SK-N-SH (cell line): ENCODE measurements at regions not wholly inside any gene's neighbourhood (a gene's known extent, or its start where the extent isn't known, plus 50 kb on each side); places are given as distances from the start of the nearest gene placed in this dataset.
A peak's percentile ranks its signal among the peaks of the same experiment; 100 is the strongest.

Source experiments
- CTCF ChIA-PET: fragments of 300-600, 350-600 bp; formaldehyde crosslinking; extraction: SDS; loops from one replicate; lab custom pipeline; 2021; lab: Yijun Ruan, JAX
- POLR2A ChIA-PET: fragments of 350-600 bp; sonication (Branson Sonifier 250); formaldehyde crosslinking; extraction: SDS; loops from one replicate; lab custom pipeline; 2020; ENCODE audit warnings: antibody characterized with exemption, inconsistent platforms; lab: Yijun Ruan, JAX
- DNase-seq: peaks from one replicate; pipeline ENCODE4 v3.0.0; 2012
- H2AFZ ChIP-seq: fragments of 200-600 bp; sonication (generic); 2 replicates; pipeline ENCODE4 v1.8.1; 2016; ENCODE audit warnings: antibody characterized with exemption, mild to moderate bottlenecking, low read depth
- H3F3A ChIP-seq: fragments of 200-600 bp; sonication (generic); replicated peaks from 2 replicates; pipeline ENCODE3; 2016; ENCODE audit warnings: antibody characterized with exemption, mild to moderate bottlenecking; ENCODE audit not compliant: insufficient read depth
- H3K27ac ChIP-seq, 2 experiments: fragments of 200-500 bp in 1 of 2; fragments of 200-600 bp in 1 of 2; sonication (Bioruptor generic) in 1 of 2; sonication (generic), shearing (Covaris generic) in 1 of 2; 2 replicates each; pipeline versions ENCODE4 v1.5.1 to v1.6.1; 2014 to 2016; ENCODE audit warnings: low read depth in 2 of 2, inconsistent platforms in 1 of 2, low read length in 1 of 2, mild to moderate bottlenecking in 1 of 2, mixed read lengths in 1 of 2
- H3K27me3 ChIP-seq: fragments of 200-600 bp; sonication (generic), shearing (Covaris generic); 2 replicates; pipeline ENCODE4 v1.6.1; 2016; ENCODE audit warnings: mixed run types; ENCODE audit not compliant: insufficient read depth
- H3K36me3 ChIP-seq, 2 experiments: fragments of 200-500 bp in 1 of 2; fragments of 200-600 bp in 1 of 2; sonication (Bioruptor generic) in 1 of 2; sonication (generic) in 1 of 2; replicated peaks in 1 of 2; 2 replicates each; pipeline versions ENCODE3 to v1.5.1; 2014 to 2016; ENCODE audit warnings: low read length in 1 of 2, mild to moderate bottlenecking in 1 of 2; ENCODE audit not compliant: insufficient read depth in 2 of 2, control insufficient read depth in 1 of 2
- H3K4me1 ChIP-seq, 2 experiments: fragments of 200-500 bp in 1 of 2; fragments of 200-600 bp in 1 of 2; sonication (Bioruptor generic) in 1 of 2; sonication (generic), shearing (Covaris generic) in 1 of 2; 2 replicates each; pipeline versions ENCODE4 v1.5.1 to v1.6.1; 2014 to 2016; ENCODE audit warnings: low read depth in 1 of 2, low read length in 1 of 2, mixed run types in 1 of 2; ENCODE audit not compliant: insufficient read depth in 2 of 2, control insufficient read depth in 1 of 2
- H3K4me2 ChIP-seq: fragments of 200-600 bp; sonication (generic), shearing (Covaris generic); 2 replicates; pipeline ENCODE4 v1.6.1; 2017; ENCODE audit warnings: mixed run types
- H3K4me3 ChIP-seq, 2 experiments: fragments of 200-500 bp in 1 of 2; fragments of 200-600 bp in 1 of 2; sonication (Bioruptor generic) in 1 of 2; sonication (generic), shearing (Covaris generic) in 1 of 2; 2 replicates each; pipeline versions ENCODE4 v1.5.1 to v1.8.1; 2014 to 2016; ENCODE audit warnings: low read depth in 2 of 2, inconsistent platforms in 1 of 2, low read length in 1 of 2, mild to moderate bottlenecking in 1 of 2, mixed read lengths in 1 of 2, moderate library complexity in 1 of 2
- H3K79me2 ChIP-seq: fragments of 200-600 bp; sonication (generic); 2 replicates; pipeline ENCODE4 v1.8.1; 2017; ENCODE audit warnings: mild to moderate bottlenecking; ENCODE audit not compliant: insufficient read depth
- H3K9ac ChIP-seq: fragments of 200-600 bp; sonication (generic); 2 replicates; pipeline ENCODE4 v1.6.1; 2017; ENCODE audit warnings: mixed run types
- H3K9me2 ChIP-seq: fragments of 200-600 bp; sonication (generic); 2 replicates; pipeline ENCODE4 v1.6.1; 2017; ENCODE audit warnings: mixed run types
- H3K9me3 ChIP-seq: fragments of 200-600 bp; sonication (generic); 2 replicates; pipeline ENCODE4 v1.6.1; 2017; ENCODE audit warnings: mixed run types, mild to moderate bottlenecking, moderate library complexity
- H4K20me1 ChIP-seq: fragments of 200-600 bp; sonication (generic); 2 replicates; pipeline ENCODE4 v1.6.1; 2017; ENCODE audit warnings: mild to moderate bottlenecking, mixed run types; ENCODE audit not compliant: insufficient read depth
- CHD2 ChIP-seq: fragments of 150-350 bp; IDR thresholded peaks from 2 replicates; pipeline ENCODE4 v1.6.1; 2018; ENCODE audit warnings: low read length; ENCODE audit not compliant: partially characterized antibody
- ELF1 ChIP-seq: IDR thresholded peaks from 2 replicates; pipeline ENCODE4 v1.4.0; 2012
- EP300 ChIP-seq, 2 experiments: IDR thresholded peaks; 2 replicates each; pipeline versions ENCODE4 v1.4.0 to v1.6.1; 2012; ENCODE audit warnings: borderline replicate concordance in 1 of 2, low read depth in 1 of 2, low read length in 1 of 2
- FOSL2 ChIP-seq: IDR thresholded peaks from 2 replicates; pipeline ENCODE4 v1.4.0; 2012; ENCODE audit warnings: low read depth, mild to moderate bottlenecking, moderate library complexity, borderline replicate concordance
- FOXJ3 ChIP-seq: sonication (generic); formaldehyde crosslinking; IDR thresholded peaks from 2 replicates; pipeline ENCODE4 v1.5.1; 2020; ENCODE audit warnings: mild to moderate bottlenecking, missing genetic modification reagents
- GABPA ChIP-seq: IDR thresholded peaks from 2 replicates; pipeline ENCODE4 v1.4.0; 2012; ENCODE audit warnings: low read depth, mild to moderate bottlenecking
- GATA2 ChIP-seq: sonication (generic); formaldehyde crosslinking; IDR thresholded peaks from 2 replicates; pipeline ENCODE4 v1.5.0; 2020; ENCODE audit warnings: mild to moderate bottlenecking, missing genetic modification reagents
- JUND ChIP-seq: IDR thresholded peaks from 2 replicates; pipeline ENCODE4 v1.4.0; 2012
- MEF2A ChIP-seq: IDR thresholded peaks from 2 replicates; pipeline ENCODE4 v1.4.0; 2012; ENCODE audit warnings: low read depth, borderline replicate concordance
- NFIC ChIP-seq: IDR thresholded peaks from 2 replicates; pipeline ENCODE4 v1.4.0; 2012; ENCODE audit warnings: borderline replicate concordance
- POLR2AphosphoS5 ChIP-seq: IDR thresholded peaks from 2 replicates; pipeline ENCODE4 v1.6.1; 2012; ENCODE audit warnings: low read depth, low read length
- RAD21 ChIP-seq: IDR thresholded peaks from 2 replicates; pipeline ENCODE4 v1.6.1; 2012; ENCODE audit warnings: mild to moderate bottlenecking, low read length
- RCOR1 ChIP-seq: fragments of 150-350 bp; IDR thresholded peaks from 2 replicates; pipeline ENCODE4 v1.6.1; 2017; ENCODE audit warnings: antibody characterized with exemption, low read length
- RXRA ChIP-seq: IDR thresholded peaks from 2 replicates; pipeline ENCODE4 v1.4.0; 2012; ENCODE audit warnings: low read depth, mild to moderate bottlenecking, borderline replicate concordance
- TCF12 ChIP-seq: IDR thresholded peaks from 2 replicates; pipeline ENCODE4 v1.4.0; 2012
- TEAD4 ChIP-seq: IDR thresholded peaks from 2 replicates; pipeline ENCODE4 v1.4.0; 2012; ENCODE audit warnings: mild to moderate bottlenecking, borderline replicate concordance; ENCODE audit not compliant: insufficient read depth
- YY1 ChIP-seq: IDR thresholded peaks from 2 replicates; pipeline ENCODE4 v1.4.0; 2012; ENCODE audit warnings: low read depth, mild to moderate bottlenecking
- WGBS: methylation state at CpG from one replicate; pipeline ENCODE4 v1.1.6; 2017; ENCODE audit warnings: low lambda C conversion rate; 5-methylcytosine and 5-hydroxymethylcytosine counted together
- TF ChIP-seq, protein P1 (sequence below): fragments of 150-350 bp; IDR thresholded peaks from 2 replicates; pipeline ENCODE4 v1.6.1; 2017; ENCODE audit warnings: antibody characterized with exemption, low read length, low read depth, borderline replicate concordance
- TF ChIP-seq, protein P2 (sequence below): fragments of 200-600 bp; sonication (generic); IDR thresholded peaks from 2 replicates; pipeline ENCODE4 v1.6.1; 2017; ENCODE audit warnings: antibody characterized with exemption, mild to moderate bottlenecking, moderate library complexity
- TF ChIP-seq, protein P3 (sequence below): IDR thresholded peaks from 2 replicates; pipeline ENCODE4 v1.4.0; 2012; ENCODE audit warnings: low read depth

DNA sequence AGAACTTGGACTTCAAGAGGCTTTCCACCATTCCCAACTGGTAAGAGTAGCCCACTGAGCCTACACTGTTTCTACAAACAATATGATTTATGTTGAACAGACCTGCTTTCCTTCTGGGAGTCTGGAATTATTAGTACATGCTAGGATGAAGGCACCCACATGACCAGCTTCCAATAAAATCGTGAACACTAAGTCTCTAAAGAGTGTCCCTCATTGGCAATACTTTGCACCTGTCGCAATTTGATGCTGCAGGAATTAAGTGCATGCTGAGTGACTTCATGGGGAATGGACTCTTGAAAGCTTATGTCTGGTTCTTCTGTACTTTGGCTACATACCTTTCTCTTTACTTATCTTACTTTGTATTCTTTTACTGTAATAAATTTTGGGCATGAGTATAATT is 305.2 kb upstream of the GHITM start:
- POLR2A ChIA-PET: no interaction called here
- Histone ChIP-seq H3F3A (no peaks in the 10 kb centered on the region), H3K36me3 (no peaks in the 10 kb centered on the region), H2AFZ (no peak overlapping the region), H3K27me3 (no peaks in the 10 kb centered on the region), H3K27ac (no peak overlapping the region), H3K9me2 (no peaks in the 10 kb centered on the region; the same call in 1 of the 2 replicates), H3K79me2 (no peaks in the 10 kb centered on the region), H4K20me1 (no peaks in the 10 kb centered on the region), H3K4me1 (peaks cover 0 to 7% of the 10 kb centered on the region in 2 experiments; a peak in 2 of 4 replicates), H3K9me3 (no peaks in the 10 kb centered on the region; the same call in 1 of the 2 replicates), H3K4me3 (no peak overlapping the region), H3K9ac (no peak overlapping the region), H3K4me2 (no peak overlapping the region)
- DNase-seq: no peak
- CTCF ChIA-PET: no interaction called here
- TF ChIP-seq TCF12 (no peak), RXRA (no peak)
- 58% methylated on average over 1 of the region's 2 CpGs for WGBS

DNA sequence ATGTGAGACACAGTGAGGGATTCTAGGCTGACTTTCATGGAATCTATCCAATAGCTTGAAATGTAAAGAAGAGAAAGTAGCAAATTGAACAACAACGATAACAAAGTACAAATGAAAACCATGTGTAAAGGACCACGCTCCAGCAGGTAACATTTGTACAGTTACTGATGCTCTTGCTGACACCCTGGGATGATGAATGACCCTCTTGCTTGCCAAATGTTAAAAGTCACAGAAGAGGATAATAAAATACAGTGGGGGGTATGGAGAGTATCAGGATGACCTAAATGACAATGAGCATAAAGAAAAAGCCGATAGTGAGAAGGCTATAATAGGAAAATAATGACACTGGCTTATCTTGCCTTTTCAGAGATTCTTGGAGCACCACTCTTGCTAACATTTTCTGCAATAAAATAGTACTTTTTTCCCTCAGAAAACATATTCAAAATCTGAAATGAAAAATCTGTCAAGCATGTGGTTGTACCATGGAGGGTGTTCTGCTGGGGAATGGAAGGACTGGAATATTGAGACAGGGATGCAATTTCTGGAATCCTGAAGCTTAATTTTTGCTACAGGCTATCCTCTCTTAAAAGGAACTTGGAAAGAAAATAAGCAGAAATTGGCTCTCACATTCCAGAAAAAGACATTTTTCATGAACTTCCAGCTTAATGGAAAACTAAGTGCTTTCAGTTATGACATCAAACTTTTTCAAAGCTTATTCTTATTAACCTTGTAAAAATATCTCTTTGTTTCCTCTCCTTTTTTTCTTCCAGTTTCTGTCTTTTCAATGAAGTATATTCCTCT is 303.2 kb upstream of the GHITM start:
- CTCF ChIA-PET: interaction anchor here (0.6 to 1.9 kb wide), 3 partner anchors 10 to 206 kb away, joined by 3 to 6 read pairs (median 3); no protein-coding TSS in a partner anchor
- Histone ChIP-seq H3K79me2 (no peaks in the 10 kb centered on the region), H3K9ac (no peak overlapping the region), H3K4me1 (peaks cover 0 to 7% of the 10 kb centered on the region in 2 experiments; a peak in 2 of 4 replicates), H3K27me3 (no peaks in the 10 kb centered on the region), H3K4me3 (no peak overlapping the region), H3K9me2 (no peaks in the 10 kb centered on the region; the same call in 1 of the 2 replicates), H4K20me1 (no peaks in the 10 kb centered on the region), H3K4me2 (no peak overlapping the region), H3K9me3 (no peaks in the 10 kb centered on the region), H2AFZ (no peak overlapping the region), H3K36me3 (no peaks in the 10 kb centered on the region), H3K27ac (peak overlapping the region in 1 of 2 experiments; percentile 72; a peak in 2 of 4 replicates), H3F3A (no peaks in the 10 kb centered on the region)
- WGBS: 3% methylated on average over 3 of the region's 3 CpGs
- DNase-seq: peak; percentile 62
- POLR2A ChIA-PET: no interaction called here
- TF ChIP-seq RCOR1 (peak; percentile 59; the same call in 1 of the 2 replicates), FOXJ3 (CRISPR knock-in tag) (peak; percentile 52; the same call in 1 of the 2 replicates), GATA2 (CRISPR knock-in tag) (peak; percentile 84), TCF12 (peak; percentile 14; the same call in 1 of the 2 replicates), EP300 (IDR thresholded peaks at IDR 0.05; ENCODE audit: borderline replicate concordance in 1 of 2, low read depth in 1 of 2, low read length in 1 of 2) (peak in 1 of 2 experiments; percentile 83; a peak in 2 of 4 replicates), GABPA (no peak), JUND (no peak)

DNA sequence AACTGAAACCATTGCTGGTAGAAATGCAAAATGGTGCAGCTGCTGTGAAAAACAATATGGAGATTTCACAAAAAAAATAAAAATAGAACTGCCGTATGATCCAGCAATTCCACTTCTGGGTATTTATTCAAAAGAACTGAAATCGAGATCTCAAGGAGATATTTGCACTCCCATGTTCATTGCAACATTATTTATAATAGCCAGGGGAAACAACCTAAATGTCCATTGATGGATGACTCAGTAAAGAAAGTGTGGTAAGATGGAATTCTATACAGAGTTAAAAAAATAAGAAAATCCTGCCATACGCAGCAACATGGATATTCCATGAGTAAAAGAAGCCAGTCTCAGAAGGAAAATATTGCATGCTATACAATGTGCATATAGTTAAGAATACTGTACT is 290.6 kb upstream of the GHITM start:
- no peaks in the 10 kb centered on the region for H3K79me2 ChIP-seq
- no peak overlapping the region for H2AFZ ChIP-seq
- H3K9me3 ChIP-seq: no peaks in the 10 kb centered on the region
- DNase-seq: no peak
- H4K20me1 ChIP-seq: no peaks in the 10 kb centered on the region
- H3K9ac ChIP-seq: no peak overlapping the region
- no peaks in the 10 kb centered on the region for H3K36me3 ChIP-seq
- H3K4me3 ChIP-seq: no peak overlapping the region
- 32% methylated on average over 3 of the region's 3 CpGs for WGBS
- no peaks in the 10 kb centered on the region for H3K27me3 ChIP-seq
- no peak overlapping the region for H3K4me2 ChIP-seq
- no peaks in the 10 kb centered on the region; a peak in 1 of 4 replicates for H3K4me1 ChIP-seq
- CTCF ChIA-PET: no interaction called here
- no peak overlapping the region for H3K27ac ChIP-seq
- H3F3A ChIP-seq: no peaks in the 10 kb centered on the region
- POLR2A ChIA-PET: no interaction called here
- H3K9me2 ChIP-seq: no peaks in the 10 kb centered on the region
- TF ChIP-seq ELF1: no peak
- no peak for TF ChIP-seq NFIC
- TF ChIP-seq FOSL2: no peak
- TF ChIP-seq JUND: no peak
- no peak for TF ChIP-seq RXRA
- no peak for TF ChIP-seq GATA2 (CRISPR knock-in tag)
- TF ChIP-seq TEAD4: no peak
- TF ChIP-seq CHD2: no peak
- no peak for TF ChIP-seq RCOR1
- TF ChIP-seq, protein P1, sequence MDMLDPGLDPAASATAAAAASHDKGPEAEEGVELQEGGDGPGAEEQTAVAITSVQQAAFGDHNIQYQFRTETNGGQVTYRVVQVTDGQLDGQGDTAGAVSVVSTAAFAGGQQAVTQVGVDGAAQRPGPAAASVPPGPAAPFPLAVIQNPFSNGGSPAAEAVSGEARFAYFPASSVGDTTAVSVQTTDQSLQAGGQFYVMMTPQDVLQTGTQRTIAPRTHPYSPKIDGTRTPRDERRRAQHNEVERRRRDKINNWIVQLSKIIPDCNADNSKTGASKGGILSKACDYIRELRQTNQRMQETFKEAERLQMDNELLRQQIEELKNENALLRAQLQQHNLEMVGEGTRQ: no peak
- no peak for TF ChIP-seq YY1
- TF ChIP-seq, protein P2, sequence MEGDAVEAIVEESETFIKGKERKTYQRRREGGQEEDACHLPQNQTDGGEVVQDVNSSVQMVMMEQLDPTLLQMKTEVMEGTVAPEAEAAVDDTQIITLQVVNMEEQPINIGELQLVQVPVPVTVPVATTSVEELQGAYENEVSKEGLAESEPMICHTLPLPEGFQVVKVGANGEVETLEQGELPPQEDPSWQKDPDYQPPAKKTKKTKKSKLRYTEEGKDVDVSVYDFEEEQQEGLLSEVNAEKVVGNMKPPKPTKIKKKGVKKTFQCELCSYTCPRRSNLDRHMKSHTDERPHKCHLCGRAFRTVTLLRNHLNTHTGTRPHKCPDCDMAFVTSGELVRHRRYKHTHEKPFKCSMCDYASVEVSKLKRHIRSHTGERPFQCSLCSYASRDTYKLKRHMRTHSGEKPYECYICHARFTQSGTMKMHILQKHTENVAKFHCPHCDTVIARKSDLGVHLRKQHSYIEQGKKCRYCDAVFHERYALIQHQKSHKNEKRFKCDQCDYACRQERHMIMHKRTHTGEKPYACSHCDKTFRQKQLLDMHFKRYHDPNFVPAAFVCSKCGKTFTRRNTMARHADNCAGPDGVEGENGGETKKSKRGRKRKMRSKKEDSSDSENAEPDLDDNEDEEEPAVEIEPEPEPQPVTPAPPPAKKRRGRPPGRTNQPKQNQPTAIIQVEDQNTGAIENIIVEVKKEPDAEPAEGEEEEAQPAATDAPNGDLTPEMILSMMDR: no peak
- TF ChIP-seq, protein P3, sequence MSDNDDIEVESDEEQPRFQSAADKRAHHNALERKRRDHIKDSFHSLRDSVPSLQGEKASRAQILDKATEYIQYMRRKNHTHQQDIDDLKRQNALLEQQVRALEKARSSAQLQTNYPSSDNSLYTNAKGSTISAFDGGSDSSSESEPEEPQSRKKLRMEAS: no peak
- no peak for TF ChIP-seq RAD21
- no peak for TF ChIP-seq MEF2A
- no peak for TF ChIP-seq POLR2AphosphoS5
